GM12891 (cell line): ENCODE measurements at regions not wholly inside any gene's neighbourhood (a gene's known extent, or its start where the extent isn't known, plus 50 kb on each side); places are given as distances from the start of the nearest gene placed in this dataset.

Experiments used
- POLR2A ChIP-seq: IDR thresholded peaks from 2 replicates; pipeline ENCODE4 v1.6.1; 2011; ENCODE audit warnings: low read depth, low read length, control low read depth
- POLR2AphosphoS5 ChIP-seq: IDR thresholded peaks from 2 replicates; pipeline ENCODE4 v1.6.1; 2011; ENCODE audit warnings: low read depth, low read length, control low read depth
- SPI1 ChIP-seq: IDR thresholded peaks from 2 replicates; pipeline ENCODE4 v1.6.1; 2011; ENCODE audit warnings: low read depth, low read length, control low read depth
- TAF1 ChIP-seq: IDR thresholded peaks from 2 replicates; pipeline ENCODE4 v1.6.1; 2011; ENCODE audit warnings: low read depth, low read length, control low read depth

GRCh38 chr6:114556846-114557488 lies 214.1 kb upstream of the HS3ST5 start:
- TF ChIP-seq POLR2A (no peak), POLR2AphosphoS5 (no peak), TAF1 (no peak), SPI1 (no peak)
